DOHH2 (cell line): ENCODE measurements at regions not wholly inside any gene's neighbourhood (a gene's known extent, or its start where the extent isn't known, plus 50 kb on each side); places are given as distances from the start of the nearest gene placed in this dataset.

Source experiments
- H3F3A ChIP-seq: fragments of 200-600 bp; sonication (generic), shearing (Covaris generic); 2 replicates; pipeline ENCODE4 v1.6.0; 2016; ENCODE audit warnings: antibody characterized with exemption, mild to moderate bottlenecking; ENCODE audit not compliant: control insufficient read depth, insufficient read depth
- H3K27ac ChIP-seq: fragments of 200-600 bp; sonication (generic); 2 replicates; pipeline ENCODE4 v1.5.1; 2014; ENCODE audit warnings: low read depth, mild to moderate bottlenecking, low read length, moderate library complexity
- H3K27me3 ChIP-seq: fragments of 200-600 bp; sonication (generic); 2 replicates; pipeline ENCODE4 v1.6.1; 2014; ENCODE audit warnings: mild to moderate bottlenecking, low read length, mixed read lengths; ENCODE audit not compliant: control insufficient read depth
- H3K36me3 ChIP-seq: fragments of 200-600 bp; sonication (generic); 2 replicates; pipeline ENCODE4 v1.6.1; 2014; ENCODE audit warnings: mild to moderate bottlenecking, low read length, moderate library complexity, mixed read lengths; ENCODE audit not compliant: control insufficient read depth
- H3K4me1 ChIP-seq: fragments of 200-600 bp; sonication (generic); 2 replicates; pipeline ENCODE4 v1.6.1; 2014; ENCODE audit warnings: mild to moderate bottlenecking, low read length, mixed read lengths; ENCODE audit not compliant: control insufficient read depth
- H3K4me2 ChIP-seq: fragments of 200-600 bp; sonication (generic); 2 replicates; pipeline ENCODE4 v1.6.0; 2014; ENCODE audit warnings: mild to moderate bottlenecking, low read length, moderate library complexity
- H3K4me3 ChIP-seq: fragments of 200-600 bp; sonication (generic); 2 replicates; pipeline ENCODE4 v1.5.1; 2014; ENCODE audit warnings: mild to moderate bottlenecking, low read length, mixed read lengths
- H3K79me2 ChIP-seq: fragments of 200-600 bp; sonication (generic); 2 replicates; pipeline ENCODE4 v1.6.1; 2014; ENCODE audit warnings: mild to moderate bottlenecking, low read length, mixed read lengths; ENCODE audit not compliant: control insufficient read depth
- H3K9me2 ChIP-seq: fragments of 200-600 bp; sonication (generic); replicated peaks from 2 replicates; pipeline ENCODE4 v1.6.1; 2014; ENCODE audit warnings: mild to moderate bottlenecking, low read length, mixed read lengths; ENCODE audit not compliant: control insufficient read depth
- H3K9me3 ChIP-seq: fragments of 200-600 bp; sonication (generic); 2 replicates; pipeline ENCODE4 v1.6.1; 2014; ENCODE audit warnings: antibody characterized with exemption, low read length, mixed read lengths; ENCODE audit not compliant: control insufficient read depth, insufficient read depth
- H4K20me1 ChIP-seq: fragments of 200-600 bp; sonication (generic); 2 replicates; pipeline ENCODE4 v1.6.0; 2014; ENCODE audit warnings: low read depth, mild to moderate bottlenecking, antibody characterized with exemption, low read length, moderate library complexity; ENCODE audit not compliant: control insufficient read depth, insufficient read depth
- EZH2phosphoT487 ChIP-seq: fragments of 200-600 bp; sonication (generic); IDR thresholded peaks from 2 replicates; pipeline ENCODE4 v1.6.1; 2017; ENCODE audit warnings: borderline replicate concordance, mild to moderate bottlenecking, antibody characterized with exemption, low read length, moderate library complexity, mixed read lengths
- TF ChIP-seq, protein P1 (sequence below): fragments of 200-600 bp; sonication (generic); IDR thresholded peaks from one replicate; pipeline ENCODE4 v1.5.1; 2014; ENCODE audit warnings: antibody characterized with exemption, mild to moderate bottlenecking, low read depth, low read length; ENCODE audit not compliant: poor library complexity, severe bottlenecking

DNA sequence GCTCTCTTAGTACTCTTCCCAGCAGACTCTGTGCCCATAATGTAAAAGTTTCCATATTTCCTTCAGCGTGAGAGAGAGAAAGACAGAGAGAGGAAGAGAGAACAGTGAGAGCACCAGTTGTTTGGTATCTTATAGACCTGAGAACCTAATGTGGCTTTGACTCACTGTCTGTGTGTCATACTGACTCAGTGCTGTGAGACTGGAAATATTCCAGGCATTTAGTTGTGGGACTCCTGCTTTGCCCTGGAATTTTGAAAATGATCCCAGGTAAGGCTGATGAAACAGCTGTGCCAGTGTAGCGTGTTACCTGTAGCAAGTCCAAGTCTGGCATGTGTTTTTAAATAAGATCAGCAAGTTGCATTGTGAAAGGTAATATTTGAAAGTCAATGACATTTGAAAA lies 87.9 kb upstream of the KCNH7 start:
- Histone ChIP-seq H3K27me3 (no peaks in the 10 kb centered on the region), H3K9me2 (no peaks in the 10 kb centered on the region), H3K4me1 (no peaks in the 10 kb centered on the region), H4K20me1 (no peaks in the 10 kb centered on the region), H3K4me3 (no peak overlapping the region), H3K79me2 (no peaks in the 10 kb centered on the region), H3K27ac (no peak overlapping the region), H3K9me3 (no peaks in the 10 kb centered on the region), H3K36me3 (no peaks in the 10 kb centered on the region), H3K4me2 (no peak overlapping the region), H3F3A (no peaks in the 10 kb centered on the region)
- TF ChIP-seq, protein P1, sequence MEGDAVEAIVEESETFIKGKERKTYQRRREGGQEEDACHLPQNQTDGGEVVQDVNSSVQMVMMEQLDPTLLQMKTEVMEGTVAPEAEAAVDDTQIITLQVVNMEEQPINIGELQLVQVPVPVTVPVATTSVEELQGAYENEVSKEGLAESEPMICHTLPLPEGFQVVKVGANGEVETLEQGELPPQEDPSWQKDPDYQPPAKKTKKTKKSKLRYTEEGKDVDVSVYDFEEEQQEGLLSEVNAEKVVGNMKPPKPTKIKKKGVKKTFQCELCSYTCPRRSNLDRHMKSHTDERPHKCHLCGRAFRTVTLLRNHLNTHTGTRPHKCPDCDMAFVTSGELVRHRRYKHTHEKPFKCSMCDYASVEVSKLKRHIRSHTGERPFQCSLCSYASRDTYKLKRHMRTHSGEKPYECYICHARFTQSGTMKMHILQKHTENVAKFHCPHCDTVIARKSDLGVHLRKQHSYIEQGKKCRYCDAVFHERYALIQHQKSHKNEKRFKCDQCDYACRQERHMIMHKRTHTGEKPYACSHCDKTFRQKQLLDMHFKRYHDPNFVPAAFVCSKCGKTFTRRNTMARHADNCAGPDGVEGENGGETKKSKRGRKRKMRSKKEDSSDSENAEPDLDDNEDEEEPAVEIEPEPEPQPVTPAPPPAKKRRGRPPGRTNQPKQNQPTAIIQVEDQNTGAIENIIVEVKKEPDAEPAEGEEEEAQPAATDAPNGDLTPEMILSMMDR, result no peak
- TF ChIP-seq EZH2phosphoT487, result no peak

- Histone ChIP-seq H3K4me2 (no peak overlapping the region), H3K79me2 (no peaks in the 10 kb centered on the region), H4K20me1 (no peaks in the 10 kb centered on the region), H3F3A (no peaks in the 10 kb centered on the region), H3K27me3 (no peaks in the 10 kb centered on the region), H3K36me3 (no peaks in the 10 kb centered on the region), H3K9me2 (no peaks in the 10 kb centered on the region), H3K4me1 (no peaks in the 10 kb centered on the region), H3K9me3 (no peaks in the 10 kb centered on the region), H3K4me3 (no peak overlapping the region), H3K27ac (no peak overlapping the region)
- TF ChIP-seq, protein P1, result no peak
Observed at GRCh38 chr2:162925595-162925994, 87.0 kb upstream of the KCNH7 start.

- no peaks in the 10 kb centered on the region for H3K79me2 ChIP-seq
- no peaks in the 10 kb centered on the region for H3F3A ChIP-seq
- H3K27ac ChIP-seq, result no peak overlapping the region
- no peaks in the 10 kb centered on the region for H3K36me3 ChIP-seq
- no peak overlapping the region for H3K4me3 ChIP-seq
- no peaks in the 10 kb centered on the region for H3K4me1 ChIP-seq
- H4K20me1 ChIP-seq, result no peaks in the 10 kb centered on the region
- H3K9me2 ChIP-seq, result no peaks in the 10 kb centered on the region
- TF ChIP-seq, protein P1, result no peak
- TF ChIP-seq EZH2phosphoT487, result no peak
- H3K4me2 ChIP-seq, result no peak overlapping the region
- no peaks in the 10 kb centered on the region for H3K9me3 ChIP-seq
- no peaks in the 10 kb centered on the region for H3K27me3 ChIP-seq
Observed at GRCh38 chr2:162919111-162919510, 80.5 kb upstream of the KCNH7 start.

DNA sequence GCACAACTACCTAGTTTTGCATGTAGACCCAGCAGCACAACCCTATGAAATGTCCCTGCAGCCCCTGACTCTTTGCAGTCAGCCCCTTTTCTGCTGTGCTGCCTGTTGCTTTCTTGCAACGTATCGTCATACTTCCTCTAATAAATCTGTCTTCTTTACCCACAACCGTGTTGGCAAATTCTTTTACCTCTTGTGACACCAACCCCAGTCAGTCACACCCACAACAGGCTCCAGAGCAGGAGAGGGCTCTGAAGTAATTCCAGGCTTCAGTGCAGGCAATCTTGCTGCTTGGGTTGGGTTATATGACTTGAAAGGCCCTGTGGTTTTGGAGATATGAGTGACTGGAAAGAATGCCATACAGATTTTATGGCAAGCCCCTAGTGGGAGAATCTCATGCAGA lies 79.1 kb upstream of the KCNH7 start:
- Histone ChIP-seq H3K27ac (no peak overlapping the region), H3K4me3 (no peak overlapping the region), H3K9me2 (no peaks in the 10 kb centered on the region), H3K36me3 (no peaks in the 10 kb centered on the region), H4K20me1 (no peaks in the 10 kb centered on the region), H3K27me3 (no peaks in the 10 kb centered on the region), H3F3A (no peaks in the 10 kb centered on the region), H3K4me2 (no peak overlapping the region), H3K4me1 (no peaks in the 10 kb centered on the region), H3K9me3 (no peaks in the 10 kb centered on the region), H3K79me2 (no peaks in the 10 kb centered on the region)
- TF ChIP-seq, protein P1, result no peak
- no peak for TF ChIP-seq EZH2phosphoT487
